MG63 (cell line): ENCODE measurements at regions not wholly inside any gene's neighbourhood (a gene's known extent, or its start where the extent isn't known, plus 50 kb on each side); places are given as distances from the start of the nearest gene placed in this dataset.
A peak's percentile ranks its signal among the peaks of the same experiment; 100 is the strongest.

Source experiments
- DNase-seq: peaks from one replicate; pipeline ENCODE4 v3.0.0-alpha.2; 2020
- H3K27me3 ChIP-seq: fragments of 250-450 bp; sonication (Bioruptor Pico); 2 replicates; pipeline ENCODE4 v1.5.1; 2020; ENCODE audit warnings: mild to moderate bottlenecking, moderate library complexity
- H3K36me3 ChIP-seq: fragments of 250-450 bp; sonication (Bioruptor Pico); 2 replicates; pipeline ENCODE4 v1.5.1; 2020; ENCODE audit warnings: mild to moderate bottlenecking, moderate library complexity
- H3K4me3 ChIP-seq: fragments of 250-450 bp; sonication (Bioruptor Pico); 2 replicates; pipeline ENCODE4 v1.5.1; 2020; ENCODE audit warnings: mild to moderate bottlenecking, moderate library complexity
- H3K9me3 ChIP-seq: fragments of 250-450 bp; sonication (Bioruptor Pico); 2 replicates; pipeline ENCODE4 v1.5.1; 2020; ENCODE audit warnings: mild to moderate bottlenecking, moderate library complexity

GRCh38 chr6:10073341-10073740 lies 341.5 kb downstream of the TFAP2A start:
- DNase-seq, result no peak
- Histone ChIP-seq H3K4me3 (no peak overlapping the region), H3K27me3 (no peaks in the 10 kb centered on the region), H3K9me3 (no peaks in the 10 kb centered on the region), H3K36me3 (no peaks in the 10 kb centered on the region)

DNA sequence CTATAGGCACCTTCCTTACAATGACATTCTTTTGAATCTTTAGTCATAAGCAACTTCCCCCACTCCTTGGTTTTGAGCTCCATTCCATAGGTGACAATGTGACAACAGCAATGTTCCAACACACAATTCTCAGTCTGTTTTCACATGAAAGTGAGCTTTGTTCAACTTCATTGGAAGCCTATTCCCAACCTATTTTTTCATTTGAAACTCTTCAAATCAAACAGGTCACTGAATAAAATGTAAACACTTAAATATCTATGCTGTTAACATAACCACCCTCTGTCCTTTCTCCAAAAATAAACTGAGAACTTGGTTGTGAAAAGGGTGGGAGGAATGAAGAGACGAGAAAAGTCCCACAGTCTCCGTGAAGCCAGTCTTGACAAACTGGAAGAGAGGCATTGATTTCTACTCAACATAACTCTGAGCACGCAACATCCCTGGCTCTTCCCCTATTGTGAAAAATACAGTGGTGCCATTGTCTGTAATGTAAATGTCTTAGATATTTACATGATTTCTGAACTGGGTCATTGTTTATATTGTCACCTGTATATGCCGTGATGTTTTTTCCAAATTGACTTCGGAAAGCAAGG lies 343.1 kb downstream of the TFAP2A start:
- H3K36me3 ChIP-seq, result no peaks in the 10 kb centered on the region
- no peak for DNase-seq
- H3K27me3 ChIP-seq, result no peaks in the 10 kb centered on the region
- no peak overlapping the region for H3K4me3 ChIP-seq
- no peaks in the 10 kb centered on the region for H3K9me3 ChIP-seq

GRCh38 chr6:10060004-10060403 lies 354.9 kb downstream of the TFAP2A start:
- no peaks in the 10 kb centered on the region for H3K36me3 ChIP-seq
- peaks cover 4% of the 10 kb centered on the region; the same call in 1 of the 2 replicates for H3K27me3 ChIP-seq
- H3K9me3 ChIP-seq, result no peaks in the 10 kb centered on the region
- no peak overlapping the region for H3K4me3 ChIP-seq
- DNase-seq, result no peak

DNA sequence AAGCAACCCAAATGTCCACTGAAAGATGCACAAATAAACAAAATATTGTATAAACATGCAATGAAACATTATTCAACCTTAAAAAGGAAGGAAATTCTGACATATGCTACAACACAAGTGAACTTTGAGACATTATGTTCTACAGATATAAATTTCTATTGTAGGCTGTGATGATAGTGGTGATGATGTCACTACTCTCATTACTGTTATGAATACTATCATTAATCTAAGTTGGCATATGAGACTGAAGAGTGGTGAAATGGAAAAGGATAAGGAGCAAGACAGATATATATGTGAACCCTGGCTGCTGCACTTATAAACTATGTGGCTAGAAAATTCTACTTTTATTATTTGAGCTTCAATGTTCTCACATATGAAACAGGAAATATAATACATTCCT lies 360.2 kb downstream of the TFAP2A start:
- Histone ChIP-seq H3K36me3 (no peaks in the 10 kb centered on the region), H3K9me3 (no peaks in the 10 kb centered on the region), H3K27me3 (peaks cover 3% of the 10 kb centered on the region), H3K4me3 (no peak overlapping the region)
- no peak for DNase-seq

DNA sequence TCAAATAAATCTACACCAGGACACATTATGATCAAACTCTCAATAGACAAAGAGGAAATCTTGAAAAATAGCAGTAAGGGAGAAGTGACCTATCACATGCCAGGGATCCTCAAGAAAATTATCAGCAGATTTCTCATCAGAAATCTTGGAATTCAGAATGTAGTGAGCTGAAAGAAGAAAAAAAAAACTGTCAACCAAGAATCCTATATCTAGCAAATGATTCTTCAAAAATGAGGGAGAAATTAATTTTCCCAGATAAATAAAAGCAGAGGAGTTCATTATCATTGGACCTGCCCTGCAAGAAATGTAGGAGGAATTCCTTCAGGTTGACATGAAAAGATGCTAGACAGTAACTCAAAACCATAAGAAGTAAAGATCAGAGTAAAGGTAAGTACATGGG lies 363.6 kb downstream of the TFAP2A start:
- peaks cover 3% of the 10 kb centered on the region for H3K27me3 ChIP-seq
- no peaks in the 10 kb centered on the region for H3K36me3 ChIP-seq
- no peak for DNase-seq
- no peaks in the 10 kb centered on the region for H3K9me3 ChIP-seq
- no peak overlapping the region for H3K4me3 ChIP-seq

GRCh38 chr6:10048370-10049297 lies 366.2 kb downstream of the TFAP2A start:
- no peak overlapping the region for H3K4me3 ChIP-seq
- peaks cover 3% of the 10 kb centered on the region; the same call in 1 of the 2 replicates for H3K27me3 ChIP-seq
- H3K9me3 ChIP-seq, result no peaks in the 10 kb centered on the region
- H3K36me3 ChIP-seq, result no peaks in the 10 kb centered on the region
- no peak for DNase-seq

DNA sequence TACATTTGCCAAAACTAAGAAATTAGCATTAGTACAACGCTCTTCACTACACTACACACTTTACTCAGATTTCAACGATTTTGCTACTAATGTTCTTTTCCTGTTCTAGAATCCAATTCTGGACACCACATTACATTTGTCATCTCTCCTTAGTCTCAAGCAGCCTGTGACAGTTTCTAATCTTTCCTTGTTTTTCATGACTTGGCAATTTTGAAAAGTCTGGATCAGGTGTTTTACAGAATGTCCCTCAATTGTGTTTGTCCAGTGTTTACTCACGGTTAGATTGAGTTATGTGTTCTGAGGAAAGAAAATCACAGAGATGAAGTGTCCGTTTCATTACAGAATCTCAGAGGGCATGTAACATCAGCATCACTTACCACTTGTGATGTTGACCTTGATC lies 372.6 kb downstream of the TFAP2A start:
- no peak overlapping the region for H3K4me3 ChIP-seq
- H3K36me3 ChIP-seq, result no peaks in the 10 kb centered on the region
- no peak for DNase-seq
- no peaks in the 10 kb centered on the region for H3K9me3 ChIP-seq
- H3K27me3 ChIP-seq, result no peaks in the 10 kb centered on the region

DNA sequence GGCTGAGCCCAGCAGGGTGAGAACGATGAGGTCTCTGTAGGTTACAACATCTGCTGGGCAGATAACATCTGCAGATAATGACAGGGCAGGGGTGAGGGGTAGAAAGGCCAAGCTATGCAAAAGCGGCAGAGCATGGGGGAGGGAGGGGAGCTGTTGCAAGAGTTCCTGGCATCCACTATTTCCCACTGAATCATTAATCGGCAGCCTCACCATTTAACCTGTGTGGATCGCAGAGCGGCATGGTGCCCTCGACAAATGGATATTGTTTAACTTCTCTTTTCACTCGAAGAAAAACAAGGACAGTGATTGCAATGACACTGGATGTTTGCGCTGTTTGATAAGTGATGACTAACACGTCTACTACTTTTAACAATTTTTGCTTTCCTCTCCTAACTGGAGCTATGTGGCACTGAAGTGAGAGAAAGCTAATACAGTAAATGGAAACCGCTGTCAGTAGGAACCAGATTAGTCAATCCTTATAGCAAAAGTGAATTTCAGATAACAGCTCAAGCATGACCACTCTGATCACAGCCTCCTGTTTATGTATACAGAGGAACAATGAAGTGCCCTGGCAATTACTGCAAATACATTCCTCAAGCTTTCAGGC lies 381.5 kb downstream of the TFAP2A start:
- DNase-seq, result no peak
- Histone ChIP-seq H3K27me3 (no peaks in the 10 kb centered on the region), H3K9me3 (no peaks in the 10 kb centered on the region), H3K36me3 (no peaks in the 10 kb centered on the region), H3K4me3 (no peak overlapping the region)

GRCh38 chr6:10031617-10032016 lies 383.3 kb downstream of the TFAP2A start:
- H3K27me3 ChIP-seq, result no peaks in the 10 kb centered on the region
- DNase-seq, result no peak
- no peak overlapping the region for H3K4me3 ChIP-seq
- no peaks in the 10 kb centered on the region for H3K9me3 ChIP-seq
- no peaks in the 10 kb centered on the region for H3K36me3 ChIP-seq

- DNase-seq, result no peak
- Histone ChIP-seq H3K27me3 (no peaks in the 10 kb centered on the region), H3K9me3 (no peaks in the 10 kb centered on the region), H3K4me3 (no peak overlapping the region), H3K36me3 (no peaks in the 10 kb centered on the region)
These were observed 383.8 kb downstream of the TFAP2A start for GRCh38 chr6:10030942-10031537.

GRCh38 chr6:10028222-10028621 lies 386.7 kb downstream of the TFAP2A start:
- no peak for DNase-seq
- Histone ChIP-seq H3K27me3 (no peaks in the 10 kb centered on the region), H3K36me3 (no peaks in the 10 kb centered on the region), H3K9me3 (no peaks in the 10 kb centered on the region), H3K4me3 (no peak overlapping the region)

- H3K4me3 ChIP-seq, result no peak overlapping the region
- H3K9me3 ChIP-seq, result no peaks in the 10 kb centered on the region
- H3K36me3 ChIP-seq, result no peaks in the 10 kb centered on the region
- no peak for DNase-seq
- H3K27me3 ChIP-seq, result peaks cover 7% of the 10 kb centered on the region
These were observed 395.0 kb downstream of the TFAP2A start for GRCh38 chr6:10019851-10020250.

- peak; percentile 71 for DNase-seq
- Histone ChIP-seq H3K36me3 (no peaks in the 10 kb centered on the region), H3K4me3 (no peak overlapping the region), H3K27me3 (peaks cover 9% of the 10 kb centered on the region), H3K9me3 (peaks cover 7% of the 10 kb centered on the region)
These were observed 400.3 kb downstream of the TFAP2A start for GRCh38 chr6:10014557-10014956.

GRCh38 chr6:10000551-10000950 lies 414.3 kb downstream of the TFAP2A start:
- peak; percentile 9 for DNase-seq
- no peaks in the 10 kb centered on the region for H3K9me3 ChIP-seq

GRCh38 chr6:9999796-10000195 lies 415.1 kb downstream of the TFAP2A start:
- Histone ChIP-seq H3K9me3 (no peaks in the 10 kb centered on the region), H3K4me3 (no peak overlapping the region), H3K36me3 (no peaks in the 10 kb centered on the region), H3K27me3 (no peaks in the 10 kb centered on the region)
- DNase-seq, result no peak

More at GRCh38 chr6:10000551-10000950, 414.3 kb downstream of the TFAP2A start:
- no peak overlapping the region for H3K4me3 ChIP-seq
- no peaks in the 10 kb centered on the region for H3K36me3 ChIP-seq
- no peaks in the 10 kb centered on the region for H3K27me3 ChIP-seq

DNA sequence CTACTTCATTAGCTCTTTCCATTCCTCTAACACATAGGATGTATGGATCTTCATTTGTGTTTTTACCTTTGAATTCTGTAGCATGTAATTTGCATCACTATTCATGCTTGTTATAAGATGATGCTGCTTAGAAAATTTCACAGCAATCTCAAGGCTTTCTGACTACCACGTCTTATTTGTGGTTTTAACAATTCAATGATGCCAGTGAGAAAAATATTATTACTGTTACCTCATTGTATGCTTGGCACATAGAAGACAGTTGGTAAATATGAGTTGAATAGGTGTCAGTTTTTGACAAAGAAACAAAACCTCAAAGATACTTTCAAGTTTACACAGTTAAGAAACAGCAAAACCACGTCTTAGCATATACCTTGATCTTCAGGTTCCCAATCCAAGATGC lies 428.6 kb downstream of the TFAP2A start:
- no peak for DNase-seq
- Histone ChIP-seq H3K4me3 (no peak overlapping the region), H3K9me3 (no peaks in the 10 kb centered on the region), H3K36me3 (no peaks in the 10 kb centered on the region), H3K27me3 (no peaks in the 10 kb centered on the region; the same call in 1 of the 2 replicates)

- no peaks in the 10 kb centered on the region for H3K9me3 ChIP-seq
- no peaks in the 10 kb centered on the region for H3K36me3 ChIP-seq
These were observed 429.4 kb downstream of the TFAP2A start for GRCh38 chr6:9985481-9985880.

More at GRCh38 chr6:9985481-9985880, 429.4 kb downstream of the TFAP2A start:
- no peaks in the 10 kb centered on the region; the same call in 1 of the 2 replicates for H3K27me3 ChIP-seq
- no peak overlapping the region for H3K4me3 ChIP-seq
- no peak for DNase-seq
